Activated CD4-positive, alpha-beta memory T cell treated with anti-CD3 and anti-CD28 coated beads for 36 hours (primary cell): ENCODE measurements at regions not wholly inside any gene's neighbourhood (a gene's known extent, or its start where the extent isn't known, plus 50 kb on each side); places are given as distances from the start of the nearest gene placed in this dataset.

Source experiments
- CTCF ChIA-PET: fragments of 350-600 bp; sonication (Branson Sonifier 250); formaldehyde crosslinking; loops from one replicate; lab custom pipeline; 2021; ENCODE audit warnings: antibody characterized with exemption, inconsistent platforms; lab: Charles Lee
- POLR2A ChIA-PET: fragments of 350-600 bp; sonication (Branson Sonifier 250); formaldehyde crosslinking; loops from one replicate; lab custom pipeline; 2021; ENCODE audit warnings: antibody characterized with exemption; lab: Charles Lee
- DNase-seq: peaks from one replicate; pipeline ENCODE4 v3.0.0-alpha.2; 2020
- H3K27ac Mint-ChIP-seq: one replicate; pipeline ENCODE4 v1.8.0; 2021; ENCODE audit warnings: mixed read lengths
- H3K27me3 Mint-ChIP-seq: one replicate; pipeline ENCODE4 v1.8.0; 2021; ENCODE audit warnings: mixed read lengths
- H3K36me3 Mint-ChIP-seq: one replicate; pipeline ENCODE4 v1.8.0; 2021; ENCODE audit warnings: mixed read lengths
- H3K4me1 Mint-ChIP-seq: one replicate; pipeline ENCODE4 v1.8.0; 2021; ENCODE audit warnings: low read depth, mixed read lengths
- H3K4me3 Mint-ChIP-seq: one replicate; pipeline ENCODE4 v1.8.0; 2021; ENCODE audit warnings: mild to moderate bottlenecking, mixed read lengths
- H3K9me3 Mint-ChIP-seq: one replicate; pipeline ENCODE4 v1.8.0; 2021; ENCODE audit warnings: mixed read lengths
- intact Hi-C: fragments of 100-400 bp; cut with micrococcal nuclease; formaldehyde crosslinking; loops from one replicate; pipeline ENCODE4 v1.15.1; 2023

DNA sequence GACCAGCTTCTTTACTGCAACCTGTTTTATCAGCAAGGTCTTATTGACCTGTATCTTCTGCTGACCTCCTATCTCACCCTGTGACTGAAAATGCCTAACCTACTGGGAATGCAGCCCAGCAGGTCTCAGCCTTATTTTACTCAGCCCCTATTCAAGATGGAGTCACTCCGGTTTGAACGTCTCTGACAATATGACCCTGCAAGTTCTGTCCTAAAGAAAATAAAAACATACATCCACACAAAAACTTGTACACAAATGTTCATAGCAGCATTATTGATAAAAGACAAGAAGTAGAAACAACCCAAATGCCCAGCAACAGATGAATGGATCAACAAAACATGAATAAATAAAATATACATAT, 59.5 kb upstream of the FAM9C start:
- ChIA-PET CTCF (no interaction called here), POLR2A (no interaction called here)
- H3K9me3 Mint-ChIP-seq: no peaks in the 10 kb centered on the region
- no peak for DNase-seq
- intact Hi-C loops: no loop called here
- H3K27ac Mint-ChIP-seq: no peak overlapping the region
- no peak overlapping the region for H3K4me3 Mint-ChIP-seq
- H3K36me3 Mint-ChIP-seq: no peaks in the 10 kb centered on the region
- peaks cover 42% of the 10 kb centered on the region for H3K4me1 Mint-ChIP-seq
- no peaks in the 10 kb centered on the region for H3K27me3 Mint-ChIP-seq

DNA sequence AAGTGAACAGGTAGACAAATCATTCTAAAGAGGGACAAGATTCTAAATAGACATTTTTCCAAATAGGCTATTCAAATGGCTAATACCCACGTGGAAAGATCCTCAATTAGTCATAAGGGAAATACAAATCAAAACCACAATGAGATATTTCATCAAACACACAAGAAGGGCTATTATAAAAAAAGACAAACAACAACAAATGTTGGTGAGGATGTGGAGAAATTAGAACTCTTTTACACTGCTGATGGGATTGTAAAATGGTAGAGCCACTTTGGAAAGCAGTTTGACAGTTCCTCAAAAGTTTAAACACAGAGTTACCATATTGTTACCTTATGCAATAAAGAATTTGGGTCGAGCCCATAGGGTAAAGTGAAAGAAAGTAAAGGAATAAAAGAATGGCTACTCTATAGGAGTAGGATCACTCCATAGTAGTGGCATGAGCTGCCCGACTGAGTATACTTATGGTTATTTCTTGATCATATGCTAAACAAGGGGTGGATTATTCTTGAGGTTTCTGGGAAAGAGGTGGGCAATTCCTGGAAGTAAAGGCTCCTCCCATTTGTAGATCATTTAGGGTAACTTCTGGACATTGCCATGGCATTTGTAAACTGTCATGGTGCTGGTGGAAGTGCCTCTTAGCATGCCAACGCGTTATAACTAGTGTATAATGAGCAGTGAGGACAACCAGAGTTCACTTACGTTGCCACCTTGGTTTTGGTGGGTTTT, 58.9 kb upstream of the FAM9C start:
- no peaks in the 10 kb centered on the region for H3K36me3 Mint-ChIP-seq
- H3K4me3 Mint-ChIP-seq: no peak overlapping the region
- POLR2A ChIA-PET: no interaction called here
- H3K27me3 Mint-ChIP-seq: no peaks in the 10 kb centered on the region
- no peaks in the 10 kb centered on the region for H3K9me3 Mint-ChIP-seq
- CTCF ChIA-PET: no interaction called here
- intact Hi-C loops: no loop called here
- H3K4me1 Mint-ChIP-seq: peaks cover 45% of the 10 kb centered on the region
- no peak overlapping the region for H3K27ac Mint-ChIP-seq
- no peak for DNase-seq

DNA sequence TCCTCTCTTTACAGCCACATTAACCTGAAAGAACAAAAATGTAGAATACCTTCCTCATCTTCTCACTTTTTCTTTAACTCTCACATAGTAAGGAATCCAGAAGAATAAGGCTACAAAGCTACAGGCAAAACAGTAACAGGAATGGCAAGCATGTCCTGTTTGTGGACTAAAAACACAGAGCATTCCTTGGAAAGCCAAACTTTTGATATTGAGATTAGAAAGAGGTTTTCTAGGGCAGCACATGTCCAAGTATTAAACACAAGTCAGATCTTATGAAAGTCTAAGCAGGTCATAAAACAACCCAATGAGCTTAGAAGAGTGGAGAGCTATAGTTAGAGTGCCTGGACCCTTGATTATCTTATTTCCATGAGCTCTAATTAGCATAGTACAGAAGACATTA, 58.2 kb upstream of the FAM9C start:
- Mint-ChIP-seq H3K27ac (no peak overlapping the region), H3K27me3 (no peaks in the 10 kb centered on the region), H3K4me3 (no peak overlapping the region), H3K4me1 (peaks cover 48% of the 10 kb centered on the region), H3K36me3 (no peaks in the 10 kb centered on the region), H3K9me3 (no peaks in the 10 kb centered on the region)
- CTCF ChIA-PET: no interaction called here
- no peak for DNase-seq
- POLR2A ChIA-PET: no interaction called here
- intact Hi-C loops: no loop called here

DNA sequence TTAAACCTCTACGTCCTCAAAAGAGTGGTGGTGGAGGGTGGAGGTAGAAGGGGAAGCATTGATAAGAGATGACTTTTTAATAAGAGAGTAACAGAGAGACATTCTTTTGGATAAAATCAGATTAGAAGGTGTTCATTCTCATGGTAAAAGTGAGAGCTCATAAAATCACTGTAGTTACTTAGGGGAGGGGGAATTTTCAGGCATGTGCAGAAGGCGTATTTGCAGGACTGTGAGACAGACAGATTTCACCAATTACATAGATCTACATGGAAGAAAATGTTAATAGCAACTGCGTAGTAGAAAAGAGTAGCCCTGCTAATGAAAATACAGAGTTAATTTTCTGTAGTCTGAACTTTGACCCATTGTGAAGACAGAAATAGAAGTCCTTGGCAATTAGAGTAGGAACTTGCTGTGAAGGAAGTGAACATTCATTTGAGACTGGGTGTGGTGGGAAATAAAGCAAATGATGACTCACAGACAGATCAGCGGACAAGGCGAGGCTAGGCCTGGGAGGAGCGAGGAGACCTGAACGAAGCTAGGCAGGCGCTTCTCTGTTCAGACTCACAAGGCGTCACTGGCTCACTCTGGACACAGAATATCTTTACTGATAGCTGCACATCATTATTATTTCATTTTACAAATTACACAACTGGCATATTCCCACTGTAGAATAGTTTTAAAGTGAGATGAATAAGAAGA, 57.2 kb upstream of the FAM9C start:
- peaks cover 57% of the 10 kb centered on the region for H3K4me1 Mint-ChIP-seq
- CTCF ChIA-PET: interaction anchor here (3.6 kb wide), 1 partner anchor 155 kb away, joined by 18 read pairs; no protein-coding TSS in a partner anchor
- DNase-seq: peak; percentile 67

DNA sequence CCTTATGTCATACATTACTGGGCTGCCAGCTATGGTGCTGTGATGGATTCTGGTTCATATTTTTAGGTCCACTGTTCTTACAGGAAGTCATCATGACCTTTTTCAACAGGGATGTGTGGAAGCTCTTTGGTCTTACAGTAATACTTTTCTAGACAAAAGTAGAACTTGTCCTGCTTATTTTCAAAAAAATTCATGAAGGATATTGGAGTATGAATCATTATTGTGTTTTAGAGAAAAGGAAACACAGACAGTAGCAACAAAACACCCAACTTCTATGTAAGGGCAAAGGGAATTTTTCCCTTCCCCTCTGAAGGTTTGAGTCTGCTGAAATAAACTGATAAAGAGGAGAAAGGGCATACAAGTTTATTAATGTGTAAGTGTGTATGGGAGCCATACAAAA, 54.7 kb upstream of the FAM9C start:
- Mint-ChIP-seq H3K27ac (peak overlapping the region; percentile 56), H3K9me3 (no peaks in the 10 kb centered on the region), H3K36me3 (no peaks in the 10 kb centered on the region), H3K4me1 (peaks cover 78% of the 10 kb centered on the region), H3K27me3 (no peaks in the 10 kb centered on the region), H3K4me3 (no peak overlapping the region)
- no peak for DNase-seq
- intact Hi-C loops: no loop called here
- POLR2A ChIA-PET: no interaction called here
- CTCF ChIA-PET: interaction anchor here (3.6 kb wide), 1 partner anchor 153 kb away, joined by 18 read pairs; no protein-coding TSS in a partner anchor

More for the DNA sequence above, 57.2 kb upstream of the FAM9C start:
- POLR2A ChIA-PET: no interaction called here
- H3K4me3 Mint-ChIP-seq: no peak overlapping the region
- intact Hi-C loops: no loop called here
- no peaks in the 10 kb centered on the region for H3K27me3 Mint-ChIP-seq
- no peaks in the 10 kb centered on the region for H3K9me3 Mint-ChIP-seq
- H3K36me3 Mint-ChIP-seq: no peaks in the 10 kb centered on the region
- H3K27ac Mint-ChIP-seq: peak overlapping the region; percentile 52

DNA sequence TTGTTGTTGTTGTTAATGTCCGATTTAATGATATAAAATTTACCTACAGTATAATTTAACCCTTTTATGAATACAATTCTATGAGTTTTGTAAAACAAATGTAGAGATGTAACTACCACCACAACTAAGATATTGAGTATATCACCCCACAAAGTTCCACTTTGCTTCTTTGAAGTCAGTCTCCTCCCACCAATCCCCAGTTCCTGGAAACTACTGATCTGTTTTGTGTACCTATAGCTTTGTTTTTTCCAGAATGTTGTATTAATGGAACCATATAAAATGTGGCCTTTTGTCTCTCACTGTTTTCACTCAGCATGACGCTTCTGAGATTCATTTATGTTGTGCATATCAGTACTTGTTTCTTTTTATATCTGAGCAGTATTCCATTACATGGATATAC, 52.3 kb upstream of the FAM9C start:
- ChIA-PET POLR2A (interaction anchor here (0.6 kb wide), 1 partner anchor 79 kb away, joined by 4 read pairs; no protein-coding TSS in a partner anchor), CTCF (interaction anchor here (1.0 to 7.8 kb wide), 2 partner anchors 150 to 391 kb away, joined by 3 to 81 read pairs; no protein-coding TSS in a partner anchor)
- no peak for DNase-seq
- Mint-ChIP-seq H3K36me3 (no peaks in the 10 kb centered on the region), H3K9me3 (no peaks in the 10 kb centered on the region), H3K4me3 (no peak overlapping the region), H3K27me3 (no peaks in the 10 kb centered on the region), H3K27ac (peak overlapping the region; percentile 80), H3K4me1 (peaks cover 86% of the 10 kb centered on the region)
- intact Hi-C loops: no loop called here

DNA sequence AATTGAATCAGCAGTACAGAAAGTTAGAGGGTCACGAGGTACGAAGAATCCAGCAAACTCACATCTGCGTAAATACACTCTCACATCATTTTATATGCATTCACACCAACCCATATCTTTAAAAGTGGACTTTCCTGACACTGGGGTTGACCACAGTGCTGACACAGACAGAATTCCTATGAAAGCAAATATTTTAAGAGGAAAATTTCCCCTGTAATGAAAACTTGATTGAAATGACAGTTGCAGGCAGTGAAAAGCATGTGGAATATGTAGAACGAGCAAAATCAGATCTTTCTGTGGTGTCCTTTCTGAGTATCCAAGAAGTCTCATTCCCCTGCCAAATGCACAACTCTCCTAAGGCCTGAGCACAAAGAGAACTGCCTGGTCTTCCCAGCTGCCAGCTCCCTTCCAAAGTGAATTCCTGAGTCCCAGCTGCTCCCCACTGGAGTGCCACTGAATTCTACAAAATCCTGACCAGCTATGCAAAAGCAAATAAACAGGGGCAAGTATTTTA, 50.5 kb upstream of the FAM9C start:
- ChIA-PET CTCF (interaction anchor here (0.9 to 7.8 kb wide), 2 partner anchors 148 to 393 kb away, joined by 5 to 81 read pairs; no protein-coding TSS in a partner anchor), POLR2A (no interaction called here)
- Mint-ChIP-seq H3K4me1 (peaks cover 84% of the 10 kb centered on the region), H3K27me3 (no peaks in the 10 kb centered on the region), H3K9me3 (no peaks in the 10 kb centered on the region), H3K36me3 (no peaks in the 10 kb centered on the region), H3K27ac (peak overlapping the region; percentile 74), H3K4me3 (no peak overlapping the region)
- DNase-seq: no peak
- intact Hi-C loops: loop anchor here (5.0 kb wide), 3 partner anchors 377 to 637 kb away; partner anchors contain the start of genes OFD1, TCEANC and TRAPPC2

DNA sequence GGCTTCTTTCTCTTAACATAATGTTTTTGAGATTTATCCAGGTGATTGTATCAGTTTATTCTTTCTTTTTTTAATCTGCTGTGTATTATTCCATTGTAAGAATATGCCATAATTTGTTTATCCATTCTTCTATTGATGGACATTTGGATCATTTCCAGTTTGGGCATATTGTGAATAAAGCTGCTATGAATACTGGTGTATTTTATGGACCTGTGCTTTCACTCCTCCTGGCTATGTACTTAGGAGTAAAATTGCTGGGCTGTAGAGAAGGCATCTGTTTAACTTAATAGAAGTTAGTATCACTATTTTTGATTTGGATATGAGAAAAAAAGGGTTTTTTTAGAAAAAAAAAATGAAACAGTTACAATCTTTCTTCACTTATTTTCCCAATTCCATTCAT, 50.0 kb upstream of the FAM9C start:
- intact Hi-C loops: loop anchor here (5.0 kb wide), 3 partner anchors 378 to 638 kb away; partner anchors contain the start of genes OFD1, TCEANC and TRAPPC2
- peak overlapping the region; percentile 62 for H3K4me3 Mint-ChIP-seq
- no peak for DNase-seq
- ChIA-PET CTCF (interaction anchor here (0.9 to 7.8 kb wide), 3 partner anchors 144 to 394 kb away, joined by 5 to 81 read pairs (median 34); no protein-coding TSS in a partner anchor), POLR2A (no interaction called here)
- H3K36me3 Mint-ChIP-seq: no peaks in the 10 kb centered on the region
- no peaks in the 10 kb centered on the region for H3K27me3 Mint-ChIP-seq
- H3K4me1 Mint-ChIP-seq: peaks cover 81% of the 10 kb centered on the region
- no peaks in the 10 kb centered on the region for H3K9me3 Mint-ChIP-seq
- H3K27ac Mint-ChIP-seq: peak overlapping the region; percentile 91
